ENCODE measurements at regions not wholly inside any gene's neighbourhood (a gene's known extent, or its start where the extent isn't known, plus 50 kb on each side); places are given as distances from the start of the nearest gene placed in this dataset.

DNA sequence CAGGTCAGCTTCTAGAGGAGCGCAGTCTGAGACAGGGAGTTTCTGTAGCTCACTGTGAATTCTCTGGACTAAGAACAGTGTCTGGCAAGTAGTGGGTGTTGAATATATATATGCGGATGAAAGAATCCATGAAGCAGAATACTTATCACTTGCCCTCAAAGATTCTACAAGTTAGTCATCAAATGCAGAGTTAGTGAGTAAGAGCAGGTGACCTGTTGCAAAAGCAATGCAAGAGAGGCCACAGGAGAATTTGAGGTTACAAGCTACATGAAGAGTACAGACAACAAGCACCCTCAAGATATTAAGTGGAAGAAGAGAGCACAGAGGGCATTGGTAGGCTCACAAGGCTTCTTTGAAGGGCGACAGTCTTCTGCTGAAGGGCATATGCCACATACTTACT, 103.4 kb upstream of the BTBD3 start:
- FAIRE-seq (no peak), DNase-seq (ENCODE audit: low read depth) (peak; percentile 95)
- peak overlapping the region; percentile 55 for H3K27ac Mint-ChIP-seq (ENCODE audit: unreplicated experiment)
- H2AFZ ChIP-seq (ENCODE audit: low read depth, low read length), result no peak overlapping the region
- peaks cover 38% of the 10 kb centered on the region for H3K4me1 Mint-ChIP-seq (ENCODE audit: low read depth, unreplicated experiment)
- no peaks in the 10 kb centered on the region for H3K27me3 ChIP-seq (ENCODE audit: insufficient read depth, low read length)
- no peaks in the 10 kb centered on the region for H3K9me3 ChIP-seq (ENCODE audit: insufficient read depth, low read depth, low read length)
- no peaks in the 10 kb centered on the region for H3K27me3 Mint-ChIP-seq (ENCODE audit: low read depth, unreplicated experiment)
- no peaks in the 10 kb centered on the region for H3K36me3 Mint-ChIP-seq (ENCODE audit: low read depth, unreplicated experiment)
- H3K4me3 ChIP-seq (ENCODE audit: insufficient read depth, low read depth, low read length), result no peak overlapping the region
- H3K9me3 Mint-ChIP-seq (ENCODE audit: unreplicated experiment), result peaks cover 2% of the 10 kb centered on the region
- peaks cover 24% of the 10 kb centered on the region for H3K4me1 ChIP-seq (ENCODE audit: insufficient read depth, low read length)
- H3K27ac ChIP-seq (ENCODE audit: low read depth, low read length), result peak overlapping the region; percentile 33
- no peak overlapping the region for H3K9ac ChIP-seq (ENCODE audit: low read length)
- TF ChIP-seq, protein P1, sequence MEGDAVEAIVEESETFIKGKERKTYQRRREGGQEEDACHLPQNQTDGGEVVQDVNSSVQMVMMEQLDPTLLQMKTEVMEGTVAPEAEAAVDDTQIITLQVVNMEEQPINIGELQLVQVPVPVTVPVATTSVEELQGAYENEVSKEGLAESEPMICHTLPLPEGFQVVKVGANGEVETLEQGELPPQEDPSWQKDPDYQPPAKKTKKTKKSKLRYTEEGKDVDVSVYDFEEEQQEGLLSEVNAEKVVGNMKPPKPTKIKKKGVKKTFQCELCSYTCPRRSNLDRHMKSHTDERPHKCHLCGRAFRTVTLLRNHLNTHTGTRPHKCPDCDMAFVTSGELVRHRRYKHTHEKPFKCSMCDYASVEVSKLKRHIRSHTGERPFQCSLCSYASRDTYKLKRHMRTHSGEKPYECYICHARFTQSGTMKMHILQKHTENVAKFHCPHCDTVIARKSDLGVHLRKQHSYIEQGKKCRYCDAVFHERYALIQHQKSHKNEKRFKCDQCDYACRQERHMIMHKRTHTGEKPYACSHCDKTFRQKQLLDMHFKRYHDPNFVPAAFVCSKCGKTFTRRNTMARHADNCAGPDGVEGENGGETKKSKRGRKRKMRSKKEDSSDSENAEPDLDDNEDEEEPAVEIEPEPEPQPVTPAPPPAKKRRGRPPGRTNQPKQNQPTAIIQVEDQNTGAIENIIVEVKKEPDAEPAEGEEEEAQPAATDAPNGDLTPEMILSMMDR (IDR thresholded peaks at IDR 0.05; ENCODE audit: insufficient read depth, low read depth, low read length), result no peak
- no peaks in the 10 kb centered on the region for H3K79me2 ChIP-seq (ENCODE audit: insufficient read depth, low read length)
- peak overlapping the region; percentile 41 for H3K4me3 Mint-ChIP-seq (ENCODE audit: unreplicated experiment)
- no peaks in the 10 kb centered on the region for H4K20me1 ChIP-seq (ENCODE audit: insufficient read depth, low read length)
- no peaks in the 10 kb centered on the region for H3K36me3 ChIP-seq (ENCODE audit: insufficient read depth, low read length)
- peak overlapping the region; percentile 61 for H3K4me2 ChIP-seq (ENCODE audit: low read length)

DNA sequence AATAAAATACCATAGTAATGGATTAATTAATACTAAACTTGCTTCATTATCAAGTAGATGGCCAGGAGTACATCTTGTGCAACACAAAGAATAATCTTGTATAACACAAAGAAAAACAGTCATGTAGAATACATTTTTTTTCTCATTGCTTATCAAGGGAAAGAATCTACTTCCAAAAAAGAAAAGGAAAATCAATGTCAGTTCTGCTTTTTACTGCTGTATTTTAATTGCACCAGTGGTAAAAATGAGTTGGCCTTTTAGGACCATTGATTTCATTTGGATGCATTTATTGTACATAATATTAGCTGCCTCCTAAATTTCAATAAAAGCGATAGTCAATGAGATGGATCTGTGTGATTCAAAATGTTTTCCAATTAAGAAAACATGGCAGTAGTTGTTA, 96.9 kb upstream of the BTBD3 start:
- TF ChIP-seq, protein P1 (IDR thresholded peaks at IDR 0.05; ENCODE audit: insufficient read depth, low read depth, low read length), result no peak
- no peak for TF ChIP-seq EZH2 (IDR thresholded peaks at IDR 0.05; ENCODE audit: insufficient read depth, low read length)
- Histone ChIP-seq H3K4me3 (ENCODE audit: insufficient read depth, low read depth, low read length) (no peak overlapping the region), H2AFZ (ENCODE audit: low read depth, low read length) (no peak overlapping the region), H3K9ac (ENCODE audit: low read length) (no peak overlapping the region), H3K79me2 (ENCODE audit: insufficient read depth, low read length) (no peaks in the 10 kb centered on the region), H3K9me3 (ENCODE audit: insufficient read depth, low read depth, low read length) (no peaks in the 10 kb centered on the region), H3K27me3 (ENCODE audit: insufficient read depth, low read length) (no peaks in the 10 kb centered on the region), H3K4me1 (ENCODE audit: insufficient read depth, low read length) (no peaks in the 10 kb centered on the region), H4K20me1 (ENCODE audit: insufficient read depth, low read length) (no peaks in the 10 kb centered on the region), H3K27ac (ENCODE audit: low read depth, low read length) (no peak overlapping the region), H3K4me2 (ENCODE audit: low read length) (no peak overlapping the region), H3K36me3 (ENCODE audit: insufficient read depth, low read length) (no peaks in the 10 kb centered on the region)
- H3K27ac Mint-ChIP-seq (ENCODE audit: unreplicated experiment), result no peak overlapping the region
- H3K9me3 Mint-ChIP-seq (ENCODE audit: unreplicated experiment), result peaks cover 2% of the 10 kb centered on the region
- no peak for FAIRE-seq
- no peak for DNase-seq (ENCODE audit: low read depth)
- H3K27me3 Mint-ChIP-seq (ENCODE audit: low read depth, unreplicated experiment), result no peaks in the 10 kb centered on the region
- peaks cover 9% of the 10 kb centered on the region for H3K4me1 Mint-ChIP-seq (ENCODE audit: low read depth, unreplicated experiment)
- no peaks in the 10 kb centered on the region for H3K36me3 Mint-ChIP-seq (ENCODE audit: low read depth, unreplicated experiment)
- no peak overlapping the region for H3K4me3 Mint-ChIP-seq (ENCODE audit: unreplicated experiment)

- H3K9me3 Mint-ChIP-seq (ENCODE audit: unreplicated experiment), result no peaks in the 10 kb centered on the region
- no peak for TF ChIP-seq EZH2 (IDR thresholded peaks at IDR 0.05; ENCODE audit: insufficient read depth, low read length)
- H3K4me1 ChIP-seq (ENCODE audit: insufficient read depth, low read length), result no peaks in the 10 kb centered on the region
- no peak overlapping the region for H3K27ac ChIP-seq (ENCODE audit: low read depth, low read length)
- H3K9ac ChIP-seq (ENCODE audit: low read length), result no peak overlapping the region
- no peak overlapping the region for H2AFZ ChIP-seq (ENCODE audit: low read depth, low read length)
- H3K27me3 Mint-ChIP-seq (ENCODE audit: low read depth, unreplicated experiment), result no peaks in the 10 kb centered on the region
- no peaks in the 10 kb centered on the region for H3K36me3 Mint-ChIP-seq (ENCODE audit: low read depth, unreplicated experiment)
- H3K36me3 ChIP-seq (ENCODE audit: insufficient read depth, low read length), result no peaks in the 10 kb centered on the region
- no peaks in the 10 kb centered on the region for H3K9me3 ChIP-seq (ENCODE audit: insufficient read depth, low read depth, low read length)
- FAIRE-seq (no peak), DNase-seq (ENCODE audit: low read depth) (no peak)
- no peak overlapping the region for H3K4me3 Mint-ChIP-seq (ENCODE audit: unreplicated experiment)
- H3K27ac Mint-ChIP-seq (ENCODE audit: unreplicated experiment), result no peak overlapping the region
- H3K27me3 ChIP-seq (ENCODE audit: insufficient read depth, low read length), result no peaks in the 10 kb centered on the region
- H4K20me1 ChIP-seq (ENCODE audit: insufficient read depth, low read length), result no peaks in the 10 kb centered on the region
- H3K4me1 Mint-ChIP-seq (ENCODE audit: low read depth, unreplicated experiment), result no peaks in the 10 kb centered on the region
- H3K4me2 ChIP-seq (ENCODE audit: low read length), result no peak overlapping the region
- H3K4me3 ChIP-seq (ENCODE audit: insufficient read depth, low read depth, low read length), result no peak overlapping the region
- no peaks in the 10 kb centered on the region for H3K79me2 ChIP-seq (ENCODE audit: insufficient read depth, low read length)
Measured at GRCh38 chr20:11822540-11822794, 95.2 kb upstream of the BTBD3 start.
